Lower leg skin (tissue), 3 donors: ENCODE measurements at regions not wholly inside any gene's neighbourhood (a gene's known extent, or its start where the extent isn't known, plus 50 kb on each side); places are given as distances from the start of the nearest gene placed in this dataset.

Source experiments
- CTCF ChIP-seq, 3 donors: fragments of 450-650 bp; IDR thresholded peaks; one replicate each; pipeline ENCODE4 v1.5.1; 2016; ENCODE audit warnings: antibody characterized with exemption in 3 of 3, mild to moderate bottlenecking in 3 of 3, moderate library complexity in 2 of 3
- POLR2A ChIP-seq, 2 donors: fragments of 450-650 bp; IDR thresholded peaks; one replicate each; pipeline ENCODE4 v1.6.1; 2016 to 2017; ENCODE audit warnings: antibody characterized with exemption in 2 of 2, mild to moderate bottlenecking in 1 of 2, moderate library complexity in 1 of 2

- TF ChIP-seq CTCF (IDR thresholded peaks at IDR 0.05) = no peak
- TF ChIP-seq POLR2A (IDR thresholded peaks at IDR 0.05) = no peak
Measured at GRCh38 chr5:143886651-143887638, 75.0 kb downstream of the HMHB1 start.
